ENCODE measurements at regions not wholly inside any gene's neighbourhood (a gene's known extent, or its start where the extent isn't known, plus 50 kb on each side); places are given as distances from the start of the nearest gene placed in this dataset.

DNA sequence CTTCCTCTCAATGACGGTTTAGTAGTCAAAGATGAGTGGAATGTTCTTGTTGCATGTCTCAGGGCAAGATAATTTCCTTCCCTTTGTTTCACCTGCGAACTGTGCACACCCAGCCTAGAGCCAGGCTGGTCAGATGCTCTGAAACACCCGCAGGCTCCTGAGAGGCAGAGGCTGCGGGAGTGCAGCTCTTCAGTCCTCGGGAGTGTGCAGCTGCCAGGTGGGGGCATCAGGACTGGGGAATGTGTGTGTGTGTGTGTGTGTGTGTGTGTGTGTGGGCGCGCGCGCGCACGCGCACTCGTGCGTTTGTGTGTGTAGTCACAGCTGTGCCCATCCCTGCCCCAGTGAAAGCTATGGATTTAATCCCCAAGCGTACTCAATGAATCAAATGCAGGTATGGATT lies 136.2 kb upstream of the NTM start:
- ATAC-seq (no peak), DNase-seq (no peak)
- H3K4me3 ChIP-seq, result no peak overlapping the region
- intact Hi-C loops (cut with DNase I), result no loop called here
- H3K27ac ChIP-seq, result no peak overlapping the region
- no peaks in the 10 kb centered on the region for H3K27me3 ChIP-seq
- no peaks in the 10 kb centered on the region for H3K36me3 ChIP-seq
- 62% methylated on average over 8 of the region's 15 CpGs for WGBS (ENCODE audit: insufficient coverage, low coverage, low lambda C conversion rate, missing lambda C conversion rate)
- H3K9me3 ChIP-seq, result no peaks in the 10 kb centered on the region
- TF ChIP-seq, protein P1, sequence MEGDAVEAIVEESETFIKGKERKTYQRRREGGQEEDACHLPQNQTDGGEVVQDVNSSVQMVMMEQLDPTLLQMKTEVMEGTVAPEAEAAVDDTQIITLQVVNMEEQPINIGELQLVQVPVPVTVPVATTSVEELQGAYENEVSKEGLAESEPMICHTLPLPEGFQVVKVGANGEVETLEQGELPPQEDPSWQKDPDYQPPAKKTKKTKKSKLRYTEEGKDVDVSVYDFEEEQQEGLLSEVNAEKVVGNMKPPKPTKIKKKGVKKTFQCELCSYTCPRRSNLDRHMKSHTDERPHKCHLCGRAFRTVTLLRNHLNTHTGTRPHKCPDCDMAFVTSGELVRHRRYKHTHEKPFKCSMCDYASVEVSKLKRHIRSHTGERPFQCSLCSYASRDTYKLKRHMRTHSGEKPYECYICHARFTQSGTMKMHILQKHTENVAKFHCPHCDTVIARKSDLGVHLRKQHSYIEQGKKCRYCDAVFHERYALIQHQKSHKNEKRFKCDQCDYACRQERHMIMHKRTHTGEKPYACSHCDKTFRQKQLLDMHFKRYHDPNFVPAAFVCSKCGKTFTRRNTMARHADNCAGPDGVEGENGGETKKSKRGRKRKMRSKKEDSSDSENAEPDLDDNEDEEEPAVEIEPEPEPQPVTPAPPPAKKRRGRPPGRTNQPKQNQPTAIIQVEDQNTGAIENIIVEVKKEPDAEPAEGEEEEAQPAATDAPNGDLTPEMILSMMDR (IDR thresholded peaks at IDR 0.05), result no peak
- TF ChIP-seq POLR2A (IDR thresholded peaks at IDR 0.05), result no peak
- no peaks in the 10 kb centered on the region for H3K4me1 ChIP-seq

DNA sequence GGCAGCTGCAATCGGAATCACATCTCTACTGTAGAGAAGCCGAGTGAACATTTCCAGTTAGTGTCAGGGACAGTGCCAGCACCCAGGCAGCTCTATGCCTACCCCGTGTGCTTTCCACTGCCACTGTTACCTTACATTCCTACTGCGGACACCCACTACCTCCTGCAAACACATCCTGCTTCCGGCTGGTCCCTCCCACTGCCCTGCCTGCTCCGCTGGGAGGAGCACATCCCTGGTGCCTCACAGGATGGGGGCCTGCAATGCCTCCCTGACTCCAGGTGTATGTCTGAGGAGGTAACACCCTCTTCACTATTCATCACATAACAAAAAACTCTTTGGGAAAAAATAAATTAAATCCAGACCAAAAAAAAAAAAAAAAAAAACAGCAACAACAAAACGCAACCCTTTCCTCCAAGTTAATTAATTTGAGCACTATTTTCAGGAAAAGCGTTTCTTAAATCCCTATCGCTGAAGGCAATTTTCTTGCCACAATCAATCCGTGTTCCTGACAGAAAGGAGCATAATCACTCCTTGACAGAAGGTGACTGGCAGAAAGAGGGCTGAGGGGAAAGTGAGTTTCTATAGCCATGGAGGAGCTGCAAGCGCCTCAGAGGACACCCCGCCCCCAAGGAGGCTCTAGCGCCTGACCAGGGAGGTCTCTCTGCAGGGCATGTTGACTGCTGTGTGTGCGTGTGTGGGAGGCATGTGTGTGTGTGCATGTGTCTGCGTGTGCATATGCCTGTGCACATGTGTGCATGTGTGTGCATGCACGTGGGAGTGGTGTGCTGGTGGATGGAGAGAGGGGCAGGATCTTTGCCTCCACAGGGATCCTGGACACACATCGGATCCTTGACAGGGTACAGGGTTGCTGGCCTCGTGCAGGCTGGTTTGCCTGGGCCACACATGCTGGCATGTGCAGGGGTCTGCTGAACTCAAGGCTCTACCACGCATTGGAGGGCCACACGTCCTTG lies 134.8 kb upstream of the NTM start:
- 59% methylated on average over 11 of the region's 20 CpGs for WGBS (ENCODE audit: insufficient coverage, low coverage, low lambda C conversion rate, missing lambda C conversion rate)
- no peak for ATAC-seq
- no peak for DNase-seq
- Histone ChIP-seq H3K27me3 (no peaks in the 10 kb centered on the region), H3K27ac (no peak overlapping the region), H3K36me3 (no peaks in the 10 kb centered on the region), H3K9me3 (no peaks in the 10 kb centered on the region), H3K4me3 (no peak overlapping the region), H3K4me1 (no peaks in the 10 kb centered on the region)
- TF ChIP-seq, protein P1 (IDR thresholded peaks at IDR 0.05), result no peak
- no peak for TF ChIP-seq POLR2A (IDR thresholded peaks at IDR 0.05)
- intact Hi-C loops (cut with DNase I), result no loop called here

DNA sequence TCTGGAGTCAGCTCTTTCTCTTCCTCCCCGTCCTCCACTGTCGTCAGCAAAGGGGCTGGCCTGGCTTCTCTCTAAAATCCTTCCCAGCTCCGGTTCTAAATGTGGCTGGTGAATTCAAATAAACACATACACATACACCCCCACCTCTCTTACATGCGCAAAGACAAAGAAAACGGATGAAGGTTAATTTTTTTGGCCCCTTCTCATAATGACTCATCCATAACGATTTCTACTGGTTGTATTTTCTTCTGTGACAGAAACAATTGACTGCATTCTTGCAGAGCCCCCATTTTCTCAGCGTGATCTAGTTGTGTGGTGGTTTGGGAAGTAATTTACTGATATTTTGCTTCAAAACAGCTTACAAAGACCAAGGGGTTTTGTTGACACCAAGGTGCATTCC lies 130.0 kb upstream of the NTM start:
- H3K9me3 ChIP-seq, result no peaks in the 10 kb centered on the region
- H3K4me1 ChIP-seq, result no peaks in the 10 kb centered on the region
- no peak overlapping the region for H3K4me3 ChIP-seq
- 43% methylated on average over 7 of the region's 7 CpGs for WGBS (ENCODE audit: insufficient coverage, low coverage, low lambda C conversion rate, missing lambda C conversion rate)
- DNase-seq, result no peak
- no peak for ATAC-seq
- H3K27me3 ChIP-seq, result no peaks in the 10 kb centered on the region
- intact Hi-C loops (cut with DNase I), result no loop called here
- no peaks in the 10 kb centered on the region for H3K36me3 ChIP-seq
- TF ChIP-seq POLR2A (IDR thresholded peaks at IDR 0.05), result no peak
- TF ChIP-seq, protein P1 (IDR thresholded peaks at IDR 0.05), result no peak
- no peak overlapping the region for H3K27ac ChIP-seq

DNA sequence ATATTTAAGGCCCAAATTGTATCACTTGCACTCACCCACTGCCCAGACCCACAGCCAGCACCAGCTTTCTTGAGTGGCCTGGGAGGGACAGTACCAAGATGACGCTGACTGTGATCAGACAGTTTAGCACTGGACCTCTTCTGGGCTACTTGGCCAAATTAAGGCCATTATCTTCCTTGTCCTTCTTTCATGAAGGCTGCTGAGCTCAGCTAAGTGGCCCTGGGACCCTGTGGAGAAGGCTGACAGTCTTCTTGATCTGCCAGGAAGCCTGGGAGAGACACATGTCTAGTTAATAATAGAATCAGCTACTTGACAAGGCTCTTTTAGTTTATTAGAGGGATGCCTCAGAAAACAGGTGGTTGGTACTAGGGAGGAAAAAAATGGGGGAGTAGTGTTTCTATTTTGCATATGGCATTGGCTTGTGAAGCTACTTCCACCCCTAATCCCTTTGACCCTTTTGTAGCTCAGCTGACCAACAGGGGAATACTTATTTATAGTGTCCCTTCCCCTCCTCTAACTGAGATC lies 127.9 kb upstream of the NTM start:
- H3K9me3 ChIP-seq, result no peaks in the 10 kb centered on the region
- DNase-seq (no peak), ATAC-seq (no peak)
- no peaks in the 10 kb centered on the region for H3K36me3 ChIP-seq
- intact Hi-C loops (cut with DNase I), result no loop called here
- no peak overlapping the region for H3K27ac ChIP-seq
- no peak for TF ChIP-seq POLR2A (IDR thresholded peaks at IDR 0.05)
- TF ChIP-seq, protein P1 (IDR thresholded peaks at IDR 0.05), result no peak
- WGBS (ENCODE audit: insufficient coverage, low coverage, low lambda C conversion rate, missing lambda C conversion rate), result no CpG with 5 or more reads among the region's 1 CpG
- H3K4me3 ChIP-seq, result no peak overlapping the region
- no peaks in the 10 kb centered on the region for H3K4me1 ChIP-seq
- H3K27me3 ChIP-seq, result no peaks in the 10 kb centered on the region

Measured in right lobe of liver (tissue), 6 donors.